ENCODE measurements at regions not wholly inside any gene's neighbourhood (a gene's known extent, or its start where the extent isn't known, plus 50 kb on each side); places are given as distances from the start of the nearest gene placed in this dataset.
A peak's percentile ranks its signal among the peaks of the same experiment; 100 is the strongest.

DNA sequence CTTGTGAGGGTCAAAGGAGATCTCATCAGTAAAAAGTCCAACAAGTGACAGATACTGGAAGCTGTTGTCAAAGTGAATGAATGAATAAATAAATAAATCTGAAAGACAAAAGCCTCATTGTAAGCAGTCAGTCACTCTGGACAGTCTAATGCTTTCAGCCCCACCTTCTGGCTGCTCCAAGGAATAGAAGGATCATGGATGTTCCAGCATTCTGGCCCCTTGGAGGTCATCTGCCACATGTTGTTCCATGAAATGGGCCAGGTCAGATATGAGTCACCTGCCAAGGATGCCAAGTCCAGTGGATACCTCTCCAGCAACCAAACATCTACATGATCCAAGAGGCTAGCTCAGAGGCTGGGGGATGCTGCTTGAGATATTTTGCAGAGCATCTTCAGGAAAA is 185.6 kb downstream of the BMP7 start:
- DNase-seq (ENCODE audit: low spot score), result no peak

DNA sequence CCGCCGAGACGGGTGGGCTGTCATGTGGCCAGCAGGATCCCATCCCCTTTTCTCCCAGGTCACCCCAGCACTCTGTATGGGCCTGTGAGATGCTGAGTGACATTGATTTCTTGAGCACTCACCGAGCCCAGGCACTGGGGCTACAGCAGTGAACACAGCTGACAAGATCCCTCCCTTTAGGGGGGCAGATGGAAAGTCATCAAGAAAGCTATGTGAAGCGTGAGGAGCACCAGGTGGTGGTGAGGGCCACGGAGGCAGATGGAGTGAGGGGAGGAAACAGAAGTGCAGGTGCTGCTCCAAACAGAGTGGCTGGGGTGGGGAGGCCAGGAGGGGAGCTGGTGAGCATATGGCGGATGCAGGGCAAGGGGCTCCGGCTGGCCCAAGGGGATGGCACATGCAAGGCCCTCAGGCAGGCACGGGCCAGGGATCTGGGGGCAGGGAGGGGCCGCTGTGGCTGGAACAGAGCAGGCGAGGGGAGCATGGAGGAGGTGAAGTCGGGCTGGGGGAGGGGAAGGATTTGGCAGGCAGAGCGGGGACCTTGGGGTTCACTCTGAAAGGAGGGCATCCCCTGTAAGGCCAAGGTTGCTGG is 184.0 kb downstream of the BMP7 start:
- DNase-seq (ENCODE audit: low spot score), result no peak

DNA sequence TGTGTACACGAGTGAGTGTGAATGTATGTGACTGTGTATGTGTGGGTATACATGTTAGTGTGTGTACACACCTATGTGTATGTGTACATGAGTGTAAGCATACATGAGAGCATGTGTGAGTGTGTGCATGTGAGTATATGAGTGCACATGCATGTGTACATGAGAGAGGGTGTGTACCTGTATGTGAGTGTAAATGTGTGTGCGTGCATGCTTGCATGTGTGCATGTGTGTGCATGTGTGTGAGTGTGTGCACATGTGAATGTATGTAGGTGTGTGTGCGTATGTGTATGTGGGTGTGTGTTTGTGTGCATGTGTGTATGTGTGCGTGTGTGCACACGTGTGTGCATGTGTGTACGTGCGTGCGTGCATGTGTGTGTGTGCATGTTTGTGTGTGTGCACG is 183.4 kb downstream of the BMP7 start:
- DNase-seq (ENCODE audit: low spot score), result no peak

DNA sequence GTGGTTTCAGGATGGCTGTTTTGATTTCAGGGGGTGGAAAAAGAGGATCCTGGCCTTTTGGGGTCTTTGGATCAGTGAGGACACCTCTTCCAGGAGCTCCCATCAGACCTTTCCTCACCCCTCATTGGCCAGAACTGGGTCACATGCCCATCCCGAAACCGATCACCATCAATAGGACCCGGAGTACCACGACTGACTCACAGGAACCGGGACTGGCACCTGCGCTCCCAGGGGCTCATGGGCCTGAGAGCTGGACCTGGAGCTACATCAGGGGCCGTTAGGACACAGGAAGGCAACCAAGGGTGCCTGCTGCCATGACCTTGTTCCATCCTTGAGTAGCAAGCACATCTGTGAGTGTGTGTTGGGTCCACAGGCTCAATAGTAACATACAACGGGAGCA is 180.4 kb downstream of the BMP7 start:
- no peak for DNase-seq (ENCODE audit: low spot score)

DNA sequence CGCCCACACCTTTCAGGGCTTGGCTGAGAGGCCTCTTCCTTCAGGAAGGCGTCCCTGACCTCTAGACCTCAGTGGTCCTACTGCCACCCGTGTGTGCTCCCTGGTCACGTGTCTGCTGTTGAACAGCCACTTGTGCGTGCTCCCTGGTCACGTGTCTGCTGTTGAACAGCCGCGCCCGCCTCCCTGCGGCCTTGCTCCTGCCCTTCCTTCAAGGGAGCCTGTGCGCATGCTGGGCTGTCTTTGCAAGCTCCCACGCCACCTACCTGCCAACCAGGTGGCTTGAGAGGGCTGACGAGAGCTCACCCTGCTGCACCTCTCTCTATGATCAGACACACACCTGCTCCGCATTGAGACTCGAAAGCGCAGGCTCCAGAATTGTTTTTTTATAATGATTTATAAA is 179.3 kb downstream of the BMP7 start:
- DNase-seq (ENCODE audit: low spot score), result no peak

DNA sequence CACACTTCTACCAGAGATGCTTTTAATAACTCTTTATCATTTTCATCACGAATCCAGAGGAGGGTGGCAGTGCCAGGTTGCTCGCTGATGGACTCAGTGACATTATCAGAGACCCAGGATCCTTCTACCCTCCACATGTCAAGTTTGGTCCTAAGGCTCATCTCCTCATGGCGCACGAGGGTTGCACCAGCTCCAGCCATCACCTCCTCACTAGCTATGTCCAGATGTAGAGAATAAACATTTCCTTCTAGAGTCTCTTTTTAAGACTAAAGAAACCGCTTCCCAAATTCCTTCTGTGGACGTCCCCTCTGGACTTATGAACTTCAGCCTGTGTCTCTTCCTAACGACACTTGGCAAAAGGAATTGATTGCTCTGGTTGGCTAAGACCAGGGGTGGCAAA is 178.7 kb downstream of the BMP7 start:
- DNase-seq (ENCODE audit: low spot score), result no peak

DNA sequence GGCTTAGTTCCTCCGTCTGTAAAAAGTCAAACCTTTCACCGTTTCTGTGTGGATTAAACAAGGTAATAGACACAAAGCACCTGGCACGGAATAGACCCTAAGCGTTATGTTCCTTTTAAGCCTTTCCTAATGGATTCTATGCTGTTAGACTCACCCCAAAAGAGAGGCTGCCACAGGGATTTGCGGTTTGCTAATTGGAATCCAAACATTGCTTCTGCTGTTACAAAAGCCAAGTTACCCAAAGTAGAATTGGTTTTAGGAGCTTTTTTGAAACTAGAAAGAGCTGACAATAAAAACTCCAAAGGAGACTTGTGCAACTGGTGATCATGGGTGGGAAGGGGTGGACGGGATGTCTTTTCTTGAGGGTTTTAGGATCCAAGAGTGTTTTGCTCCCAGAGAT is 178.0 kb downstream of the BMP7 start:
- no peak for DNase-seq (ENCODE audit: low spot score)

DNA sequence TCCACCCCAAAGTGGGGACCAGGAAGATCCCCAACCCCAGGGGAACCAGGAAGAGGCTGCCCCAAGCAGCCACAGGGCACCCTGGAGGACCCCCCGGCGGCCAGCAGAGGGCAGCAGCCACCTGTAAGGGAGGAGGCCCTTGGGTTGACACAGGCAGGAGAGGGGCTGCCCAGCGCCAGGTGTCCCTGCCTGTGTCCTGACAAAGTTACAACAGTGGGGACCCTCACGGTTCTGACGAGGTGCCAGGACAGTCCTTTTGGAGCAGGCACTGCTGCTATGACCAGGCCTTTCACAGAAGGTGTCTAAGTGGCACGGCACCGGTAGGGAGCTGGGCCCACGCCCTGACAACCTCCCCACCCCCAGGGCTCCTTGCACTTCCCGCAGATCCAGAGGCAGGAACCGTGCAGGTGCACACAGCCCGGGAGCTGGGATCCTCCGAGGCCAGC is 176.7 kb downstream of the BMP7 start:
- peak; percentile 88 for DNase-seq (ENCODE audit: low spot score)

DNA sequence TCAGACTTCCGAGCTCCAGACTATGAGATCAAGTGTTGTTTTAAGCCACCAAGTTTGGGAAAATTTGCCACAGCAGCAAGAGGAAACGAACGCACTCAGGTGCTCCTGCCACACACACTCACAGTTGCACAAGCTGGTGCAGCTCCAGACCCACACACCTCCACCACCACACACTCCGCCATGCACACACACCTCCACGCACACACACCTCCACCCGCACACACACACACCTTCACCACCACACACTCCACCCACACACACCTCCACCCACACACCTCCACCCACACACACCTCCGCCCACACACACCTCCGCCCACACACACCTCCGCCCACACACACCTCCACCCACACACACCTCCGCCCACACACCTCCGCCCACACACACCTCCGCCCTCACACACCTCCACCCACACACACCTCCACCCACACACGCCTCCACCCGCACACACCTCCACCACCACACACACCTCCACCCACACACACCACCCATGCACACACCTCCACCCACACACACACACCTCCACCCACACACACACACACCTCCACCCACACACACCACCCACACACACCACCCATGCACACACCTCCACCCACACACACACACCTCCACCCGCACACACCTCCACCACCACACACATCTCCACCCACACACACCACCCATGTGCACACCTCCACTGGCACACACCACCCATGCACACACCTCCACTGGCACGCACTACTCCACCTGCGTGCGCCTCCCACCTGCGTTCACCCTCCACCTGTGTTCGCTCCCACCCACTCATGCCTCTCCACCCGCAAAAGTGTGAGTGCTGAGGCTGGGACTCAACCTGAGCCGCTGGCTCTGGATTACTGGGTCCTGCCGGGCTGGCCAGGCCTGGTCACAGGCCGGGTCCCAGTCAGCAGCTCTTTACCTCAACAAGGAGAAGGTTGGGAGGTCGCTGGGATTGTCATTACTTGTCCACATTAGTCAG is 175.6 kb downstream of the BMP7 start:
- DNase-seq (ENCODE audit: low spot score), result no peak

DNA sequence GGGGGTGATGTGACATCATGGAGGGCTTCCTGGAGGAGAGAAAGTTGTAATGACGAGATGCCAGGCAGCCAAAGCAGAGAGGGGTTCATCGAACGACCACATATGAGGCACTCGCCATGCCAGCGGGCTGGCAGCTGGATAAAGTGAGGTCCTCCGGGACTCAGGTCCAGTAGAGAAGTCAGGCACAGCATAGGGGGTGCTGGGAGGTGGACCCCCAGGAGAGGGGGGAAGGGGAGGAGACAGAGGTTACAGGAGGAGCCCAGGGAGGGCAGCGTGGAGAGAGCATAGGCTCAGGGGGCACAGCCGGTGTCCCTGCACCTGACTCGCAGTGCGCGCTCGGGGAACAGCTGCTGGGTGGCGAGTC is 174.7 kb downstream of the BMP7 start:
- DNase-seq (ENCODE audit: low spot score), result no peak

DNA sequence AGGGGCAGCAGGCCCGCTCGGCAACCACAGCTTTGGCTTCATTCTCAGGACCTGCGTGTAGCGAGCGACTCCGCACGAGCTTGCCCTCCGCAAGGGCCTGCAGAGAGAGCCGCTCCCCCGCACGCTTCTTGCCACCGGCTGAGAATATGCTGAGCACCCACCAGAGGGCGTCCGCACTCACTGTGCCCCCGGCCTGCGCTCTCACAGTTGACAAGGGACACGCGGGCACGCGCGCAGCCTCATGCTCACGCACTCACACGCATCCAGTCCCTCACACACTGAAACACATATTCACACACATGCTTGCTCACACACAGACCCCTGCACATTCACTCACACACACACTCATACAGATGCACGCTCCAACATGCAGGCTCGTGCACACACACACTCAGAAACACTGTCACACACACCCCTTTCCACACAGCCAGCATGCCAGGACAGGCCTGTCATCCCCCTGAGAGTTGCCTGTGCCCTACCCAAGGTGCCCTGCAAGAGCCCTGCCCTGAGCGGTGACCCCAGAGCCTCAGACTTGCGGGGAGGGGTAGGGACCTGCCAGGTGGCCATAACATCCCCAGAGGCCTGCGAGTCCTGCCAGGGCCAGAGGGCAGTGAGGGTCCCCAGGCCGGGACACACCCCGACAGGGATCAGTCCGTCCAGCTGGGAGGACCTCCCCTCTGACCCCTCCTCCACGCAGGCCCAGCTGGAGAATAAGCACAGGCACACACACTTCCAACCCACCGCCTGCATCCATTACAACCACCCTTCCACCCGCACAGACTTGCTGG is 174.1 kb downstream of the BMP7 start:
- peak; percentile 84 for DNase-seq (ENCODE audit: low spot score)

DNA sequence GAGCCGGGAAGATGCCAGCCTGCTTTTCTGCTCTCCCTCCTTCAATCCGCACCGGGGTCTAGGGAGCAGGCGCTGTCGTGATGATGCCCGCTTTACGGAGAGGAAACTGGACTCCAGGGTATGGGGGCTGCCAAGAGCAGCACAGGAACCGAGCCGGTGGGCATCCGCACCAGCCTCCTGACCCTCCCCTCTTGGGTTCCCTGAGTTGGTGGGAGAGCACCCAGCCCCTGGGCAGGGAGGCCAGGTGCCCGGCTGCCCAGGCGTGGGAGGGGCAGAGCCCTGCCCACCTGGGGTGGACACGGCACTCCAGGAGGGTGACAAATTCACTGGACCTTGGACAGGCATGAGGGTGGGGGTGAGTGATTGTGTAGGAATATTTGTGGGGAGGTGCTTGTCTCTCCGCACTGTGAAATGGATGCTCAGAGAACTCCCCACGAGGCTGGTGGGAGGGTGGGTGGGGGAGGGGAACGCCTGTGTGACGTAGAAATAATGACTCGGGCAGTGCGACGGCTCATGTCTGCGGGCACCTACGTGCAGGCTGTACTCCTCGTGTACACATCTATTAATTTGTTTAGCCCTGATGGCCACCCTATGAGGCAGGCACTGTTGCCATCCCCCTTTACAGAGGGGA is 173.4 kb downstream of the BMP7 start:
- DNase-seq (ENCODE audit: low spot score), result no peak

DNA sequence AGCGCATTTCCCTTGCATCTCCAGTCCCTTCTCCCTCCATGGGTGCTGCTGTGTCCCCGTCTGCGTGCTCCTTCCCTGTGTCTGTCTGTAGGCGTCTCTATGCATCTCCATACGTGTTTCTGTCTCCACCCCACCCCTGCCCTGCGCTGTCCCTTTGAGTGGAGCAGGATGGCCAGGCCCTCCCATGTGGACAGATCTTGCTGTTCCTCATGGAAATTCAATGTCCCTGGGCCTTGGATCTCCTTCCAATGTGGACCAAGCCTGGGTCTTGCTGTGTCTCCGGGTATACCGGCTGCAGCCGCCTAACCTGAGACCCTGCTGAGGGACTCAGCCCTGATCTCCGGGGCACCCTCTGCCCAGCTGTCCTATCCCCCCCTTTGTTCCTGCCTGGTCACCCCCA is 172.7 kb downstream of the BMP7 start:
- no peak for DNase-seq (ENCODE audit: low spot score)

DNA sequence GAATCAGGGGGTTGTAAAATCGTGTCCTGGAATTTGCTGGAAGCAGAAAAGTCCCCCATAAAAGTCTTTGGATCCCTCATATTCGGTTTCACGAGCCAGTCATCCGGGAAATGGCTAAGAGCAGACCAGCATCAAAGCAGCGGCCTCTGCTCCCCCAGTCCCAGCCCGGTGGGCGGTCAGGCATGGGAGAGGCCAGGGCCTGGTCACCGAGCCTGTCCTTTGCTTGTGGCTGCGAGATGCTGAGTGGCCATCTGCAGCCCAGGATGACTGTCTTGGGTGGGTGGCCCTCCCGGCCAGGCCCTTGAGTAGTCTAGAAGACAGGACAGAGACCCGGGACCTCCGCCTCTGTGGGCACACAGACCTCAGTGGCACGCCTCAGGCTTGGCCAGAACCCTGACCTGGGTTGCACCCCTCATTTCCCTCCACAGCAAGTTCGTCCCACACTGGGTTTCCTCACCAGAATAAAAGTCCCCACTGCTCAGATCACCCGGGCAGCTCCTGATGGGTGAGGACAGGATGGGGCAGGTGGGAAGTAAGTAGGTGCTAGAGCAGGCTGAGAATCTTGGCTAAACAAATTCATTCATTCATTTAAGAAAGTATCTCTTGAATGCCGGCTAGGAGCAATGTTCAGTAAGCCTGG is 172.1 kb downstream of the BMP7 start:
- DNase-seq (ENCODE audit: low spot score), result no peak

DNA sequence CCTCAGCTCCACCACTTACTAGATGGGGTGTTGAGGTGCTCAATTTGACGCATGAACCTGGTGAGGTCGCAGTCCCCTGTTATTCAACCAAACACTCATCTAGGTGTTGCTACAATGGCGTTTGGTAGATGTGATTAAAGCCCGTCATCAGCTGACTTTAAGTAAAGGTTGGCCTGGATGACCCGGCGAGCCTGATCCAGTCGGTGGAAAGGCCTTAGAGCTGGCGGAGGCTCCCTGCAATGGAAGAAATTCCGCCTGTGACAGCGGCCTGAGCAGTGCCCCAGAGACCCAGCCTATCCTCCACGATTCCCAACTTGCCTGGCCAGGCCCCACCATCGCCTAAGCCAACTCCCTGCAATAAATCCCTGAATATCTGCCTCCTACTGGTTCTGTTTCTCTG is 171.4 kb downstream of the BMP7 start:
- no peak for DNase-seq (ENCODE audit: low spot score)

DNA sequence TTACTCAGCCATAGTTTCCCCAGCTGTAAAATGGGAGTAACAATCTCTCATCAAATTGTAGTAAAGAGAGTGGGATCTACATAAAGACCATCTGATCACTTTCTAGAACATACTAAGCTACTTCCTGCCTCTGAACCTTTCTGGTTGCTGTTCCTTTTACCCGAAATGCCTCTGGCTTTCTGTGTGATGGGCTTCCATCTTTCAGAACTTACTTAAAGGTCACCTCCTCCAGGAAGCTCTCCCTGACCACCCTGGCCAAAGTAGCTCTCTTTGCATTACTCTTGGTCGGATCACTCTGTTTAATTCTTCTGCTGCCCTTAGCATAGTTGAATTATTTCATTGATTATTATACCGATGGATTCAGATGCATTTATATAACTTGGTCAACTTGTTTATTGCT is 171.0 kb downstream of the BMP7 start:
- no peak for DNase-seq (ENCODE audit: low spot score)

DNA sequence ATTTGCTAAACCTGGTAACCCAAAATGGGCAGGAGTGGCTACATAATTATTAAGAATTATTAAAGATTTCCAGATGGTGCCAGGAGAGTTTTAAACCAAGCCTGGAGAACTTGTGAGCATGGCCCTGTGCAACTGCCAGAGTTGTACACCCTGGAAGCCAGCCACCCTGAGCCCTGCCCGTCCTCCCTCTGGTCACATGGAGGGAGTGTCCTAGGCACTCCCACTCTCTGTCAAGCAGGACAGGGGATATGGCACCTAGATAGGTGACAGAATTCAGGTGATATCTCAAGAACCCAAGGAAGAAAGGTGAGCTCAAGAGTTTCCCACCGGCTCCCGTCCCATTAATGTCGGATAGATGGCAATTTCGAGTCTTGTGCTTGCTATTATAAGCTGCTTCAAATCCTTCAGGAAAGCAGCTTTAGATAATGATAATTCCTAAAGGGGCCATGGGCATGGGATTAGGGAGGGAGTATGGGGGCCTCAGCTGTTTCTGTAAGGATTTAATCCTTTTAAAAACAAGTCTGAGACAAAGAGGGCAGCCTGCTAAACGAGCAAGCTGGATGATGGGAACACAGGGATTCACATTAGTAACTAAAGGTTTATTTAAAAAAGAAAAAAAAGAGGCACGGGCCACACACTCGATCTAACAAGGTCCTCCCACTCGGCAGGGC is 169.1 kb downstream of the BMP7 start:
- DNase-seq (ENCODE audit: low spot score), result no peak

DNA sequence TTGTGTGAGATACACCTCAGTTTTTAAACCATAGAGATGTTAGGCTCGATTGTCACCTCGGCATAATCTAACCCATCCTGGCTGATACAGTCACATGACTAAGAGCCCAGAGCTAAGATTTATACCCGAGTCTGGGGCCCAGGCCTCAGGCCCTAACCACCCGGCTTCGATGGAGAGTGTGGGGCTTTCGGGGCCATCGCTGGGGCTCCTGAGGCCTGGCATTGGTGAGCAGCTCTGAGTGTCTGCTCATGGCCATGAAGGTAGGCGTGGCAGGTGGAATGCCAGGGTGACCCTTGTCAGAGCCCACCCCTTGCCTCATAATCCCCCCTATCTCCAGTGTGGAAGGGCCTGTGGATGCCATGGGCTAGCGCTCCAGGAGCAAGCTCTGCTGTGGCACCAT is 164.3 kb downstream of the BMP7 start:
- no peak for DNase-seq (ENCODE audit: low spot score)

DNA sequence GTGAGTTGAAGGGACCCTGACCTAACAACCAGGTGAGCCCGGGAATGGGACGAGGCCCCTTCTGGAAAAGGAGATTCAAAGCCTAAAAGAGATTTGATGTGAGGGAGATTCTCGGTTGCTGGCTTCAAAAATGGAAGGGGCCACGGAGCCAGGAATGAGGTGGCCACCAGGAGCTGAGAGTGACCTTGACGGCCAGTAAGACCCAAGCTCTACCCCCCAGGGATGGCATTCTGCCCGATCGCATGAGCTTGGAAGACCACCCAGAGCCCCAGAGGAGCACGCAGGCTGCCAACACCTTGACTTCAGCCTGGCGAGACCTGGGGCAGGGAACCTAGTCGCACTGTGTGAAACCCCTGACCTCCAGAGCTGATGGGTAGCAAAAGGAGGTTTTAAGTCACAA is 163.9 kb downstream of the BMP7 start:
- no peak for DNase-seq (ENCODE audit: low spot score)

DNA sequence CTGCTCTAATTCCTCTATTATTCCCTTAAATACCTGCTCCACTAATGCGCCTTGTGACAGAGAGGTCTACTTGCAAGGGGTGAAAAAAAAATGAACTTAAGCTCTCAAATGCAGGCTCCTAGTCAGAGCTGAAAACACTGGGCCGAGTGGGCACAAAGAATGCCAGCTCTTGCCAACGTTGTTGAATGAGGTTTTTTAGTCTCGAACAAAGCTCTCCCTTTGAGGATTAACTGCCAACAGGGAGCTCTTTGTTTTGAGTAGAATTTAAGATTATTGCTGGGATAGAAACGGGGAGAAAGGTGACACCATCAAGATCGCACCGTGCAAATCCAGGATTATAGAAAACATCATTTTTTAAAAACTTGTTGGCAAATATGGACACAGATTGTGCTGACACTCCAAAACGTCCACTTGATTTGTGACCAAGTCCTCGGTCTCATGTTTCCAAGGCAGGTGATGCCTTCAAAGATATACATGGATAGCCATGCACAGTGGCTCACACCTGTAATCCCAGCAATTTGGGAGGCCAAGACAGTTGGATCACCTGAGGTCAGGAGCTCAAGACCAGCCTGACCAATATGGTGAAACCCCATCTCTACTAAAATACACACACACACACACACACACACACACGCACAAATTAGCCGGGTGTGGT is 163.2 kb downstream of the BMP7 start:
- no peak for DNase-seq (ENCODE audit: low spot score)

DNA sequence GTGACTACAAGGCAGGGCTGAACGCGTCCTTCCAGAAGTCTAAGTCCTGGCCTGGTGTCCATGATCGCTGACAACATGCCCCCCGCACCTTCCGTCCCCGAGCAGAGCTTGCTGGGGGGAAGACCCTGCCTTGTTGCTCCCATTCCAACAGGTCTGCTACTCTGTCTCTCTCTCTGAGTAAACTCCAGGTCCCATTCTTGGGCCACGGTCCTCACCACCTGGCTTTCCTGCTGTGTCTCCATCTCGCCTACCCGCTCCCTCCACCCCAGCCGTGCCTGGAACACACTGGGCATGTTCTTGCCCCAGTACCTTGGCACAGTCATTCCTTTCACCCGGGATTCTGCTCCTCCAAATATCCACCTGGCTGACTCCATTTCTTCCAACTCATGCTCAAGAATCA is 162.3 kb downstream of the BMP7 start:
- no peak for DNase-seq (ENCODE audit: low spot score)

Data from HuH-7 (cell line).